ENCODE measurements at regions not wholly inside any gene's neighbourhood (a gene's known extent, or its start where the extent isn't known, plus 50 kb on each side); places are given as distances from the start of the nearest gene placed in this dataset.

GRCh38 chr10:21217107-21217506 is 308.4 kb downstream of the SKIDA1 start:
- TF ChIP-seq YY1 (IDR thresholded peaks at IDR 0.05; ENCODE audit: insufficient read depth, insufficient read length) (no peak), ZNF274 (IDR thresholded peaks at IDR 0.05; ENCODE audit: low read depth, low read length) (no peak), SUZ12 (IDR thresholded peaks at IDR 0.05; ENCODE audit: extremely low read depth, insufficient read depth, insufficient read length) (no peak)

All from NT2/D1 (cell line).